ENCODE measurements at regions not wholly inside any gene's neighbourhood (a gene's known extent, or its start where the extent isn't known, plus 50 kb on each side); places are given as distances from the start of the nearest gene placed in this dataset.

- TF ChIP-seq REST (IDR thresholded peaks at IDR 0.05; ENCODE audit: insufficient read depth in 1 of 2, low read depth in 2 of 2, low read length in 2 of 2): no peak
Observed at GRCh38 chr6:43929511-43929910, 159.5 kb downstream of the VEGFA start.

- TF ChIP-seq TAF1 (IDR thresholded peaks at IDR 0.05; ENCODE audit: borderline replicate concordance, insufficient read depth, low read length) (no peak), REST (IDR thresholded peaks at IDR 0.05; ENCODE audit: insufficient read depth in 1 of 2, low read depth in 2 of 2, low read length in 2 of 2) (no peak), SIN3A (IDR thresholded peaks at IDR 0.05; ENCODE audit: borderline replicate concordance, insufficient read depth, low read length) (no peak), FOXP2 (optimal IDR thresholded peaks at IDR 0.05; ENCODE audit: borderline replicate concordance, extremely low read depth, extremely low read length, insufficient read depth) (no peak), POLR2AphosphoS5 (IDR thresholded peaks at IDR 0.05; ENCODE audit: low read depth, low read length) (no peak)
Observed at GRCh38 chr6:43927532-43928210, 157.7 kb downstream of the VEGFA start.

- TF ChIP-seq TAF1 (IDR thresholded peaks at IDR 0.05; ENCODE audit: borderline replicate concordance, insufficient read depth, low read length): 0 out of 2 replicates have a peak, but pooled peaks have one; percentile 33
- TF ChIP-seq FOXP2 (optimal IDR thresholded peaks at IDR 0.05; ENCODE audit: borderline replicate concordance, extremely low read depth, extremely low read length, insufficient read depth): no peak
- TF ChIP-seq SIN3A (IDR thresholded peaks at IDR 0.05; ENCODE audit: borderline replicate concordance, insufficient read depth, low read length): no peak
- no peak for TF ChIP-seq POLR2AphosphoS5 (IDR thresholded peaks at IDR 0.05; ENCODE audit: low read depth, low read length)
Observed at GRCh38 chr6:43926634-43927531, 156.9 kb downstream of the VEGFA start.

GRCh38 chr6:43924222-43924702 is 154.3 kb downstream of the VEGFA start:
- TF ChIP-seq POLR2AphosphoS5 (IDR thresholded peaks at IDR 0.05; ENCODE audit: low read depth, low read length) (no peak), REST (IDR thresholded peaks at IDR 0.05; ENCODE audit: insufficient read depth in 1 of 2, low read depth in 2 of 2, low read length in 2 of 2) (no peak), SIN3A (IDR thresholded peaks at IDR 0.05; ENCODE audit: borderline replicate concordance, insufficient read depth, low read length) (no peak), FOXP2 (optimal IDR thresholded peaks at IDR 0.05; ENCODE audit: borderline replicate concordance, extremely low read depth, extremely low read length, insufficient read depth) (no peak), TAF1 (IDR thresholded peaks at IDR 0.05; ENCODE audit: borderline replicate concordance, insufficient read depth, low read length) (no peak)

- TF ChIP-seq REST (IDR thresholded peaks at IDR 0.05; ENCODE audit: insufficient read depth in 1 of 2, low read depth in 2 of 2, low read length in 2 of 2): no peak
- no peak for TF ChIP-seq POLR2AphosphoS5 (IDR thresholded peaks at IDR 0.05; ENCODE audit: low read depth, low read length)
- no peak for TF ChIP-seq FOXP2 (optimal IDR thresholded peaks at IDR 0.05; ENCODE audit: borderline replicate concordance, extremely low read depth, extremely low read length, insufficient read depth)
Observed at GRCh38 chr6:43923376-43924221, 153.6 kb downstream of the VEGFA start.

Measured in PFSK-1 (cell line).